Ovary (tissue), 3 donors: ENCODE measurements at regions not wholly inside any gene's neighbourhood (a gene's known extent, or its start where the extent isn't known, plus 50 kb on each side); places are given as distances from the start of the nearest gene placed in this dataset.

Experiments used
- EP300 ChIP-seq: sonication (generic); formaldehyde crosslinking; IDR thresholded peaks from one replicate; pipeline ENCODE4 v1.6.1; 2017; ENCODE audit warnings: antibody characterized with exemption
- POLR2A ChIP-seq: fragments of 450-650 bp; IDR thresholded peaks from one replicate; pipeline ENCODE4 v1.6.1; 2017; ENCODE audit warnings: antibody characterized with exemption, mild to moderate bottlenecking, moderate library complexity
- TF ChIP-seq, protein P1 (sequence below), 3 donors: fragments of 450-650 bp in 2 of 3; fragments of 200-600 bp in 1 of 3; IDR thresholded peaks; one replicate each; pipeline versions ENCODE4 v1.5.1 to v1.8.0; 2016 to 2022; ENCODE audit warnings: antibody characterized with exemption in 3 of 3, mild to moderate bottlenecking in 1 of 3
- donor health status: DM: no; HTN: no; CAD: no.

DNA sequence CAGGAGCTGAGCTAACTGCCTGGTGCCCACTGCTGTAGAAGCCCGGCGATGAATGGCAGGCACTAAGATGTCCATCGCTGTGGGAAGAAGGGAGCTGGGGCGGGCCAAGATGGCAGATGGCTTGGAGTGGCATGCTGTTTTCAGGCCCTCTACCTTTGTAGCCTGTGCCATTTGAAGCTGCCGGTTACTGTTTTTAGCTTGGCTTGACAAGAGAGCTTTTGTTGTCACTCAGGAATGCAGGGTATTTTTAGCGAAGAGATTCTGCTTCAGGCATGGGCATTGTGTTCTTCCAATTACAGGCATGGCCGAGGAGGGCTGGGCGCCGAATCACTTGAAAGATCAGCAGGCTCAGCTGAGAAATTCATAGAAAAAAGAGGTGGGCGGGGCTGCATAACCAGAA, 348.7 kb downstream of the RPS6KC1 start:
- TF ChIP-seq POLR2A (no peak), EP300 (no peak)
- TF ChIP-seq, protein P1, sequence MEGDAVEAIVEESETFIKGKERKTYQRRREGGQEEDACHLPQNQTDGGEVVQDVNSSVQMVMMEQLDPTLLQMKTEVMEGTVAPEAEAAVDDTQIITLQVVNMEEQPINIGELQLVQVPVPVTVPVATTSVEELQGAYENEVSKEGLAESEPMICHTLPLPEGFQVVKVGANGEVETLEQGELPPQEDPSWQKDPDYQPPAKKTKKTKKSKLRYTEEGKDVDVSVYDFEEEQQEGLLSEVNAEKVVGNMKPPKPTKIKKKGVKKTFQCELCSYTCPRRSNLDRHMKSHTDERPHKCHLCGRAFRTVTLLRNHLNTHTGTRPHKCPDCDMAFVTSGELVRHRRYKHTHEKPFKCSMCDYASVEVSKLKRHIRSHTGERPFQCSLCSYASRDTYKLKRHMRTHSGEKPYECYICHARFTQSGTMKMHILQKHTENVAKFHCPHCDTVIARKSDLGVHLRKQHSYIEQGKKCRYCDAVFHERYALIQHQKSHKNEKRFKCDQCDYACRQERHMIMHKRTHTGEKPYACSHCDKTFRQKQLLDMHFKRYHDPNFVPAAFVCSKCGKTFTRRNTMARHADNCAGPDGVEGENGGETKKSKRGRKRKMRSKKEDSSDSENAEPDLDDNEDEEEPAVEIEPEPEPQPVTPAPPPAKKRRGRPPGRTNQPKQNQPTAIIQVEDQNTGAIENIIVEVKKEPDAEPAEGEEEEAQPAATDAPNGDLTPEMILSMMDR (IDR thresholded peaks at IDR 0.05) = no peak
